ENCODE measurements at regions not wholly inside any gene's neighbourhood (a gene's known extent, or its start where the extent isn't known, plus 50 kb on each side); places are given as distances from the start of the nearest gene placed in this dataset.

- Histone ChIP-seq H3K27me3 (no peaks in the 10 kb centered on the region), H3K36me3 (no peaks in the 10 kb centered on the region), H3K4me2 (no peak overlapping the region), H3K9me3 (replicated peaks in 1 of 11) (no peaks in the 10 kb centered on the region), H3K4me1 (no peaks in the 10 kb centered on the region; a peak in 1 of 20 replicates), H3K4me3 (no peak overlapping the region), H3K27ac (no peak overlapping the region), H4K20me1 (no peaks in the 10 kb centered on the region), H3K9ac (no peak overlapping the region)
- TF ChIP-seq Cebpa-rat (IDR thresholded peaks at IDR 0.05): no peak
Observed at GRCh38 chr13:85419611-85420010, 379.6 kb downstream of the SLITRK6 start.

DNA sequence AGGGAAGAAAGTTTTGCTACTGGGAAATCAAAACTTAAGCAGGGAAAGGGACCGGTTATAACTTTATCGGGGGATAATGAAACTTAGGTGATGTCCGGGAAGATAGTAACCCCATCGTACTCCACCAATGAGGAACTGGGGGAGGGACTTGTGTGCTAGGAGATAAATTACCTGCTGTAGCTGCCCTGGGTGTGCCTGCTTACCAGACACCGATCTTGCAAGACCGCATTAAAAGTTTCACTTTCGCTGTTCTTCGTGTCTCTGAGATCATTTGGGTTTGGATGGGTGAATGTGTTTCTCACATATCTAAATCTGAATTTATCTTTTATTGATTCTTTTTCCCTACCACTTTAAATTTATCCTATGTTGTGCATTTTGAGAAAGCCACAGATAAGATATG lies 381.4 kb downstream of the SLITRK6 start:
- no peaks in the 10 kb centered on the region for H4K20me1 ChIP-seq
- H3K27me3 ChIP-seq: no peaks in the 10 kb centered on the region
- no peak for TF ChIP-seq Cebpa-rat (IDR thresholded peaks at IDR 0.05)
- no peaks in the 10 kb centered on the region for H3K4me1 ChIP-seq
- no peak overlapping the region for H3K9ac ChIP-seq
- H3K27ac ChIP-seq: no peak overlapping the region
- no peaks in the 10 kb centered on the region for H3K36me3 ChIP-seq
- no peak overlapping the region for H3K4me3 ChIP-seq
- H3K4me2 ChIP-seq: no peak overlapping the region
- no peaks in the 10 kb centered on the region for H3K9me3 ChIP-seq (replicated peaks in 1 of 11)

DNA sequence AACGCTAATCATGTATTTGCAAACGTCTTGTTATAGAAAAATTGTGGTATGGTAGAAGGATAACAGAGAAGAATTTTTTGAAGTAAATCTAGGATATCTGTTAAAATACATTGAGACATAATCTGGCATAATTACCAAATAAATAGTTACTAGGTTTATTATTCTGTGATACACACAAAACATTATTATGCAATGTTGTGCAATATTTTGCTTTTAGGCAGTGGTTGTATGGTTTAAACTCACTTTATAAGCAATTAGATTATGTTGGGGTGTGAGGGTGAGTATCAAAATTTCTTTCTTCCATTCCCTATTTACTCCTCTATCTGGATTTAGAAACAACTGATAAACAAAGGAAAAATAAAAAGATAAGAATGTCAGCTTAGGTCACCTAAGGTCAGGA lies 385.6 kb downstream of the SLITRK6 start:
- H3K9me3 ChIP-seq (replicated peaks in 1 of 11): no peaks in the 10 kb centered on the region
- H3K4me1 ChIP-seq: no peaks in the 10 kb centered on the region
- no peak overlapping the region for H3K9ac ChIP-seq
- peak in 1 of 11 experiments; percentile 30; a peak in 1 of 22 replicates for TF ChIP-seq Cebpa-rat (IDR thresholded peaks at IDR 0.05)
- no peak overlapping the region for H3K4me3 ChIP-seq
- no peak overlapping the region for H3K4me2 ChIP-seq
- no peaks in the 10 kb centered on the region for H4K20me1 ChIP-seq
- no peak overlapping the region for H3K27ac ChIP-seq
- no peaks in the 10 kb centered on the region for H3K27me3 ChIP-seq
- H3K36me3 ChIP-seq: no peaks in the 10 kb centered on the region

- Histone ChIP-seq H3K4me3 (no peak overlapping the region), H3K4me1 (no peaks in the 10 kb centered on the region), H3K9ac (no peak overlapping the region), H3K27me3 (no peaks in the 10 kb centered on the region), H4K20me1 (no peaks in the 10 kb centered on the region), H3K36me3 (no peaks in the 10 kb centered on the region), H3K4me2 (no peak overlapping the region), H3K27ac (no peak overlapping the region), H3K9me3 (replicated peaks in 1 of 11) (no peaks in the 10 kb centered on the region)
- no peak for TF ChIP-seq Cebpa-rat (IDR thresholded peaks at IDR 0.05)
Observed at GRCh38 chr13:85412448-85412847, 386.8 kb downstream of the SLITRK6 start.

DNA sequence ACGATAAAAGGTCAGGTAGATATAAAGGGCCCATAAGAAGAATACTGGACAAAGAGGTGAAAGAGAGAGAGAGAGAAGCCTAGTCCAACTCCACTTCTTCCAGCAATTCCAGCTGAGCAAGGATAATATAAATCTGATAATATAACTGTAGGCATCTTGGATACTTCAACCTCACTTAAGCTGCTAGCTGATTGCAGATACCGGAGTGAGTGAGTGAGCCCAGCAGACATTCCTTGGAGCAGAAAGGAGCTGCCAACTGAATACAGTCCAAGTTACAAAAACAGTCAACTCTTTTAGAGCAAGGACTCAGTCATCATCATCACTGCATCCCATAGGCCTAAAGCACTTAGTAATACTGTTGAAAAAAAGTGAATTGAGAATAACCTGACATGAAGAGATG lies 387.6 kb downstream of the SLITRK6 start:
- H3K9ac ChIP-seq: no peak overlapping the region
- no peak overlapping the region for H3K4me3 ChIP-seq
- no peak overlapping the region for H3K27ac ChIP-seq
- no peak for TF ChIP-seq Cebpa-rat (IDR thresholded peaks at IDR 0.05)
- no peak overlapping the region for H3K4me2 ChIP-seq
- no peaks in the 10 kb centered on the region for H3K36me3 ChIP-seq
- no peaks in the 10 kb centered on the region for H4K20me1 ChIP-seq
- no peaks in the 10 kb centered on the region for H3K4me1 ChIP-seq
- no peaks in the 10 kb centered on the region for H3K27me3 ChIP-seq
- no peaks in the 10 kb centered on the region for H3K9me3 ChIP-seq (replicated peaks in 1 of 11)

DNA sequence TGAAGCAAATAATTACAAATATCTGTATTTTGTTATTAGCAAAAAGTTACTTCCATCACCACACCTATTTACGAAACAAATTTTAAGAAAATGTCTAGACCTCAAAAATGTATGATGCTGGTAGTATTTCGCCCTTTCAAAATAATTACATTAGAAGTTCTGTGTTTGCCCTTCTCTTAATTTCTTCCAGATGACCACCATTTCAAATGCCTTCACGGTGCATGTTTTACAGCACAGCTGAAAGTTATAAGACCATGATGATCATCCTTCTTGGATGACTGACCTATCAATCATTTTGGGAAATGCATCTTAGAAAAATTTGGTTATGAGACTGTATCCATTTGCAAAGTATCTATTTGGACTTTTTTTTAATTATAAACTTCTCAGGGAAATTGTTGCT lies 390.8 kb downstream of the SLITRK6 start:
- Histone ChIP-seq H4K20me1 (no peaks in the 10 kb centered on the region), H3K27me3 (no peaks in the 10 kb centered on the region), H3K9ac (no peak overlapping the region), H3K4me2 (no peak overlapping the region), H3K27ac (no peak overlapping the region), H3K4me1 (no peaks in the 10 kb centered on the region), H3K36me3 (no peaks in the 10 kb centered on the region), H3K4me3 (no peak overlapping the region), H3K9me3 (replicated peaks in 1 of 11) (no peaks in the 10 kb centered on the region)
- TF ChIP-seq Cebpa-rat (IDR thresholded peaks at IDR 0.05): no peak

DNA sequence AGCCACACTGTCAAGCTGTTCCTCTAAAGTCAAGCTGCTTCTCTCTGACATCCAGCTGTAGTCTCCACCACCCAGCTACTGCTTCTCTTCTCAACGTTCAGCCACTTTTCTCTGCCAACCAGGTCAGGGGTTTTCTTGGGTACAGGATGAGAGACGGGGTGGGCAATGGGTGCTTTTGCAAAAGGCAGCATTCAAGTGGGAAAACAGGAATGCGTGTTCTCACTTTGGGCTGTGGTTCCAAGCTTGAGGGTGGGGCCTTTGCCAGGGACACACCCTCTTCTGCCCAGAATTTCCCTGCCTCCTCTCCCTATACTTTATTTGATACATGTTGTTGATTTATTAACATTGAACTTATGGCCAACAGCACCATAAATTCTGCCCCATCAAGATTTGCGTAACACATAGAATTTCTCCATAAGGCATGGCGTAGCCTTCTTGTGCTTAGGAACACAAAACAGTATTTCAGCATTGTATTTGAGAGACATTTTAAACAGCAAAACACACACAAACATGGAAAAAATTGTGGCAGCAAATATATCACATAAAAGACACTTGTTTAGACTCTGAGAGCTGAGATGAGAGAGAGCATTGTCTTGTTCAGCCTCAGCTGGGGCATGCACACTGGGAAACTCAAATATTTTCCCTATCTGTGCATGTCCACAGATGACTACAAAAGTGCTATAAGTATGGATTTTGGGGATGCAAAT lies 392.8 kb downstream of the SLITRK6 start:
- Histone ChIP-seq H3K4me1 (no peaks in the 10 kb centered on the region), H3K9ac (no peak overlapping the region), H3K27me3 (no peaks in the 10 kb centered on the region), H3K27ac (no peak overlapping the region), H3K36me3 (no peaks in the 10 kb centered on the region), H4K20me1 (no peaks in the 10 kb centered on the region), H3K9me3 (replicated peaks in 1 of 11) (peaks cover 0 to 2% (median 0%) of the 10 kb centered on the region in 11 experiments; a peak in 2 of 22 replicates), H3K4me2 (no peak overlapping the region), H3K4me3 (no peak overlapping the region)
- TF ChIP-seq Cebpa-rat (IDR thresholded peaks at IDR 0.05): no peak

GRCh38 chr13:85405316-85405897 lies 393.8 kb downstream of the SLITRK6 start:
- H3K4me2 ChIP-seq: no peak overlapping the region
- peaks cover 0 to 12% (median 7%) of the 10 kb centered on the region in 11 experiments; a peak in 13 of 22 replicates for H3K9me3 ChIP-seq (replicated peaks in 1 of 11)
- H3K27me3 ChIP-seq: no peaks in the 10 kb centered on the region
- no peaks in the 10 kb centered on the region for H3K36me3 ChIP-seq
- H3K4me1 ChIP-seq: no peaks in the 10 kb centered on the region
- no peak for TF ChIP-seq Cebpa-rat (IDR thresholded peaks at IDR 0.05)
- H3K4me3 ChIP-seq: no peak overlapping the region
- no peaks in the 10 kb centered on the region for H4K20me1 ChIP-seq
- no peak overlapping the region for H3K9ac ChIP-seq
- H3K27ac ChIP-seq: no peak overlapping the region

- Histone ChIP-seq H3K9ac (peak overlapping the region in 8 of 11 experiments; percentile 7 to 71 (median 44); a peak in 10 of 22 replicates), H3K27ac (peak overlapping the region in 8 of 11 experiments; percentile 36 to 74 (median 60); a peak in 16 of 22 replicates), H3K4me3 (peak overlapping the region in 3 of 10 experiments; percentile 28 to 45 (median 30); a peak in 3 of 20 replicates), H3K4me2 (peak overlapping the region; percentile 58 to 88 (median 72)), H3K9me3 (replicated peaks in 1 of 11) (peaks cover 5 to 17% (median 10%) of the 10 kb centered on the region in 11 experiments; a peak in 15 of 22 replicates), H3K27me3 (no peaks in the 10 kb centered on the region), H4K20me1 (no peaks in the 10 kb centered on the region), H3K4me1 (peaks cover 17 to 67% (median 40%) of the 10 kb centered on the region in 10 experiments), H3K36me3 (no peaks in the 10 kb centered on the region)
- no peak for TF ChIP-seq Cebpa-rat (IDR thresholded peaks at IDR 0.05)
Observed at GRCh38 chr13:85386424-85386823, 412.8 kb downstream of the SLITRK6 start.

Data from BLaER1 treated with 17β-estradiol and CSF1 and Interleukin-3, amounts not matched to agents 10 nM and 100 nM (cell line).